COLO668 (cell line): ENCODE measurements at regions not wholly inside any gene's neighbourhood (a gene's known extent, or its start where the extent isn't known, plus 50 kb on each side); places are given as distances from the start of the nearest gene placed in this dataset.

Experiments
- DNase-seq: peaks from one replicate; lab custom pipeline; 2025; ENCODE audit not compliant: unreplicated experiment; lab: John Stamatoyannopoulos, UW

DNA sequence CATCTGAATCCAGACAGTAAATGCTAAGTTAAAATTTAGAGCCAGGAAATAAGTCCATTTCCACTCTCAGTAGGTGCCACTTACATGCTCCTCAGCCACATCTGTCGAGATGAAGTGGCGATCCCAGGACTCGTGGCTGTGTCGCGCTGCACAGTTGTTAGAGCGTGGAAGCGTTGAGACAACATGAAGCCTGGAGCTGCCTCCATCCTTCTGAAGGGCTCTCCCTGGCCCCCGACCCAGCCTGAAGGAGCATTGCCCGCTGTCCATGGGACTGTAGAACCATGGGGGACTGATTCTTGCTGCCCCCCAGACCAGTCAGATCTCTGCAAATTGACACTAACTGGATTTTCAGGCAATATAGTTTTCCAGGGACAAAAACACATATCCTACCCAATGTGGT lies 58.9 kb downstream of the IRX1 start:
- no peak for DNase-seq

DNA sequence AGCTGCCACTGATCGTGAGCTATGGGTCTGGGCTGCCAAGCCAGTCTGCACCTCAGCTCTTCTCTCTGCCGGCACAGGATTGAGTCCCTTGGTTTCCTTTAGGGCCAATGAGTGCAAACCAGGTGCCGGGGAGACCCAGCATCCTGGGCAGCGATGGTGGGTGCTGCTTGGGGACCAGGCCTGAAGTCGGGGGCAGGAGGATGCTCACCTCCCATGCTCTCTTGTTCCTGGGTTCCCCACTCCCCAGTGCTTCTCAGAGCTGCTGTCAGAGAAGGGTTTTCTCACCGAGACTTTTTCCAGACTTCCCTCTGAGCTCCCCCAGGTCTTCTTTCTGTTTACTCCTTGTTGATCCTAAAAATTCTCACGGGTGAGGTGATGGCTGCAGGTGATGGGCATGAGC lies 61.2 kb downstream of the IRX1 start:
- DNase-seq = no peak

DNA sequence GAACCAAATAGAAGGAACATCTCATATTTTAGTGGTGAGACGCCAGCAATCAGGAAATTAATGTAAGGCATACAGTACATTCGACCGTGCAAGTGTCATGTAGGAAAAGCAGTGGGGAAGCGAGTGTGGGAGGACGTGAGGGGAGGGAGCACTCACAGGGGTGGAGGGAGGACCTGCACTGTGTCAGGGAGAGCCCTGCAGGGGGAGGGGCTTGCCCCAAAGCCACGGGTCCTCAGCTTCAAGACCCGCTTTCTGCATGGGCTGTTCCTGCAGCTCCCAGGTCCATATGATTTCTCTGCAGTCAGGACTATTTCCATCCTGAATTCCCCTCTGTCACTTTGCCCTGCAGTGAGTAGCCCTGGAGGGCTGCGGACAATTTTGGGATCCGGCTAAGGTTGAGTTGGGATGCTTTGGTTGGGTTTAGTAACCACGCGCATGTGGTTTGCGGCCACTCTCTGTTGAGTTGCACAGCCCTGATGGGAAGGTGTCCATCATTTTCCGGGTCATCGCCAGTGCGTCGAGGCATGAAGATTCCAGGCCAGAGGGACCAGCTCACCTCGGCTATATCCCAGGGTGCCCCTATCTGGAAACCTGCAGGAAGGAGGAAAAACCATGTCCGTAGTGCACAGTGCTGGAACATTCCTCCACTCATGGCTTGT lies 61.9 kb downstream of the IRX1 start:
- DNase-seq = no peak

DNA sequence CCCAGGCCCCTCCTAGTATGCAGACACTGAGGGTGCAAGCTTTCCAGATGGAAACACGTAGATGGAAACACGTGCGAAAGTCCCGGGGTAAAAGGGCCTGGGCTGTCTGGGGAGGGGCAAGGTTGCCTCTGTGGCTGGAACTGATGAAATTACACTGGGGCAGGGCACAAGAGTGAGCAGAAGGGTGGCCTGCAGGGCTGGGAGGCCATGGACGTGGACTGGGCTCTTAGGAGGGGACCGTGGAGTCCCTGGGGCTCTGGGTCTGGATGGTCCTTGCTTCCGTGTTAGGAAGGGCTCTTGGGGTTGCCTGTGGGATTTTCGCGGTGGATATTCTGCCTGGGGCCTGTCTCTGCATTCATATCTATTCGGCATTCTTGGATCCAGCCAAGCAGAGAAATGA lies 63.3 kb downstream of the IRX1 start:
- no peak for DNase-seq

DNA sequence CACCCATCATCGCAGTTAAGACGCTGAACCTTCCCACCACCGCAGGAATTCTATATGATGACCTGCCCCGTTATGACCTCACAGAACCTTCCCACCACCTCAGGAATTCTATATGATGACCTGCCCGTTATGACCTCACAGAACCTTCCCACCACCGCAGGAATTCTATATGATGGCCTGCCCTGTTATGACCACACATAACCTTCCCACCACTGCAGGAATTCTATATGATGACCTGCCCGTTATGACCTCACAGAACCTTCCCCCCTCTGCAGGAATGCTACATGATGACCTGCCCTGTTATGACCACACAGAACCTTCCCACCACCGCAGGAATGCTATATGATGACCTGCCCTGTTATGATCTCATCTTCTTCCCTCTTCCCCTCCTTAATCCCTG lies 64.3 kb downstream of the IRX1 start:
- DNase-seq = no peak

DNA sequence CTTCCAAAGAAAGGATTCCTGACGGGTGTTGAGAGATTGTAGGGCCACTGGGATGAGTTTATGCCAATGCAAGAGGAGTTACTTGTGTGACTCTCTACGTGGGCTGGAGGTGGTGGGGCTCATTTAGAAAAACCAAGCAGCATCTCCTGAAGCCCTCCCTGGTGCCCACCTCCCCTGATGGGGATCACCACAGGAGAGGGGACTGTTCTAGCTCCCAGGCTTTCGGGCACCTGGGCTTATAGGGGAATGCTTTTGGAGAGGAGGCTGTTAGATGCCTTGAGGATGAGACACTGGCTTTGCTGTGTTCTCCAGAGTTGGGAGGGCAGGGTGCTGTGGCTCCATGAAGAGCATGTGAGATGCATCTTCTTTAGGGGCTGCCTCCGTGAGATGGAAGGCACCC lies 65.0 kb downstream of the IRX1 start:
- no peak for DNase-seq

DNA sequence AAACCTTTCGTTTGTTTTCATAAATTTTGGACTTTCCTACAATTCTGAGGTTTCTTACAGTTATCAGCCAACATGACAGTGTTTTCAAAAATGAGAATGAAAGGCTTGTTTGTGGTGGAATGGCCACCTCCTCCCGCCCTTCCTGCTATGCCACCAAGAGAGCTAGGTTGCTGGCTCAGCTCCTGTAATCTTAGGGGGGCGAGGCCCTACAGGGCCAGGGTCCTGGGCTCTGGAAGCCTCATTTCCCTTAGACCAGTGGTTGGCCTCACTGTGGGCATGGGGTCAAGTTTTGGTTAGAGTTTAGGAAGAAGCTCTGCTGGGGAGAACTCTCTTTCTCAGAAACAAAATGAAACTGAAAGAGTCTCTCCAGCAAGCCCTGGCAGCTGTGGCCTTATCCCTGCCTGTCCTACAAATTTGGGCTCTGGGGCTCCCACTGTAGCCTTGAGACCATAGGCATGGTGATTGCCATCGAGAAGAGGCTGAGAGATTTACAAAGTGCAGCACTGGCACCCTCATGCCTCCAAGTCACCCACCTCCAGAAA lies 66.2 kb downstream of the IRX1 start:
- no peak for DNase-seq

DNA sequence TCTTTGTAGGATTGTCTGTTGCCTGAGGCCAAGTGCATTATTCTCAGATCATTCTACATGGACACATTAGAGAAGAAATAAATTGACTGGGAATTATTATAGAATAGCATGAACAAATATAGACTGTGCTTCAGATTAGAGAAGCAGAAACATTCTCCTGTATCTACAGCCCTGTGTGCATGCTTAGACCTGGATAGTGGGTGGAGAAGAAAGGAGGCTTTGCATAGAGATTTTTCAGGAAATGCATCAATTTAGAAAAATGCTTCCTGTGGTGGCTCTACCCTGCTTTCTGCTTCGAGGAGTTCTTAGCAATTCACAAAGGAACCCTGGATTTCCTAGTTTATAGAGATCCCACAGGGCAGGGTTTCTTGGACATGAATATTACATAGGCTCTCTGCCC lies 66.7 kb downstream of the IRX1 start:
- no peak for DNase-seq

DNA sequence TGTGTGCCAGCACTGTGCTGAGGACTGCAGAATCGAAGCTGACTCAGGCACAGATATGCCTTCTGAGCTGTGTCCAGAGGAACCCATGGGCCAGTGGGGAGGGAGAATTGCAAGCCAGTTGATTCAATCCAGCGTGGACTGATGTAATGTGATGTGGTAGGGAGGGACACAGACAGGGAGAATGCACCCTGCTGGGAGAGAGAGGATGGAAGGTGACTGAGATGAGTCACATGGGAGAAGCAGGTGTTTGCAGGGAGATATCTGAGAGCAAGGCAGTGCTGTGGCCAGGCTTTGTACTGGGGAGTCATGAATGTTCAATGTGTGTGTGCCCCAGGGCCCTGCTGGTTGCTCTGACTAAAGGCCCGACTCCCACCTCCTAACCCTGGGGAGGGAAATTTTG lies 75.7 kb downstream of the IRX1 start:
- DNase-seq = no peak

DNA sequence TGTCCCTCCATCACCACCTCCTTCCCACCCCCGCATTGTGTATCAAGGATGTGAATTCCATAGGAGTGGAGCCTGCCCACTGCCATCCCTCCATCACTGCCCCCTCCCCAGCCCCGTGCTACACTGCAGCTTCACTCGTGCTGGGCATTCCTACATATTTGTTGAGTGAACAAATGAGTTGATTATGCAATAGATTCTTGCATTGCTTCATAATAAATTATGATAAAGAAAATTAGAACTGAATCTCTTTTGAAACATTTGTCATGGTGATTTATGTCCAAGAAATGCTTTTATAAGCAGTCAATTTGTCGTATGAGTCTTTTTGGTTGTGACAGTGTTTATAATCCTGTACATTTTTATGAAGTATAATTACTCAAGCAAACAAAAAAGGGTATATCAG lies 83.2 kb downstream of the IRX1 start:
- DNase-seq = no peak

DNA sequence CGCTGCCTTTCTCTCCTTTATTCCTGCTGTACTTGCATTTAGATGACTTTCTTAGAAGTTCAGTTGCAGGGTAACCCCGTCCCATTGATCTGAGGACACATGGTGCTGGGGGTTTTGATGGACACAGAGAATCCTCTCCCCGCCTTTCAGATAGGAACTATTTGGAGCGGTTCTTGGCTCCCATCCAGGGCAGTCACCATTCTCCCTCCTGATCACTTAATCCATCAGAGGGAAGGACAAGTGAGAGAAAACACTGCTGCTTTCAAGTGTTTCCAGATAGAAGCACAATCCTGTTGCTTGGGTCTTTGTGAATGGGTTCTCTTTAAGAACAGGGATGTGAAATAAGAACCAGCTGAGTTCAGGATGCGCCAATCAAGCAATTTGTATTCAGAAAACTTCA lies 85.2 kb downstream of the IRX1 start:
- DNase-seq = no peak

DNA sequence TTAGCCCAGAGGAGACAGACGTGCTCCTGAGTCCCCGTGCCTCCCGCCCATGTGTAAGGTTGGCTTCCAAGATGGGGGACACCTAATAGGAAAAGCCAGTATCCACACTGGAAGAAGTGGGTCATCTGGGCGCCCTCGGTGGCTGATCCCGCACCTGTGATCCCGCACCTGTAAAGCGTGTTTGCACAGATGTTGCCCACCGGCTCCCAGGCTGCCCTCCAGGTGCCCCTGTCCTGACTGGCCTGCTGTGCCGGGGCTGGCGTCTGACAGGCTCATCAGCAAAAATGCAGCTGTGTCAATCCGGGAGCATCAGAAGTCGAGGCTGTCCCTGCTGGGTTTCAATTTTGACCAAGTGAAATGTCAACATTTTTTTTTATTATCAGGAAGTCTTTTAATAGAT lies 88.5 kb downstream of the IRX1 start:
- DNase-seq = no peak

DNA sequence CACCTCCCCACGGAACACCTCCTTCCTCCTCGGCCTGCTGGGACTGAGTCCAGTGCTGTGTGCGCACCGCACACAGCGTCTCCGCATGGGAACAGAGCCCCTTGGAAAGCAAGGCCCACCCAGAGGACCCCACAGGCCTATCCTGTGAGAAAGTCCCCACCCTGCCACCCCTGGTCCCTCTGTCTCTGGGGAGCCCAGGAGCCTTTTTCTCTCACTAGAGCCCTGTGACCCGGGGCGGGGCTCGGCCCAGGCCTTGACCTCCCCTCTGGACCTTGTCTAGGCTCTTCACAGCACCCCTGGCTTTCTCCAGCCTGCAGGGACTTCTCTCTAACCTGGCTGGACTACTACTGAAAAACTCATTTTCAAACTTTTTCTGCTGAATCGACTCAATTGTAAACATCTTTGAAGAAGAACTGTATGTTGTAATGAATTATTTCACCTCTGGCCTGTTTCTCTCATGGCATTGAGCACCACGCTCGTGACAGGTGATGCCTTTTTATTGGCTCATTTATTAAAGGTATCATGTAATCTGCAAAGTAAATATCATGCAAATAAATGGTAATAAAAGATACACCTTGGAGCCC lies 89.2 kb downstream of the IRX1 start:
- no peak for DNase-seq

DNA sequence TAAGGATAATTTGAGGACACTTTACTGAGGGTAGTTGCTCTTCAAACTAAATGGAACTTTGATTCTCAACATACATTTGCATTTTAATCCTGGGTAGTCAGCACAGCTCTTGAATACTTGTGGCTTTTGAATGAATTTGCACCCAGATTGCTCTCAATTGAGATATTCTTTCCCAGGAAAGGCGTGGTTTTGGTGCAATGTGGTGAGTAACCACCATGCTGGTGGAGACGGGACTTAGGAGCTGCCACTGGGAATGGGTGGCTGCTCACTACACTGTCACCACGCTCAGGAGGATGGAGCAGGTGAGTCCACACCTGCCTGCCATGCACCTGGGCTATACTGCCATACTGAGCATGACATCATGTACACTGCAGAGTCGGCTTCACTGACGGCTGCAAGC lies 99.2 kb downstream of the IRX1 start:
- no peak for DNase-seq

DNA sequence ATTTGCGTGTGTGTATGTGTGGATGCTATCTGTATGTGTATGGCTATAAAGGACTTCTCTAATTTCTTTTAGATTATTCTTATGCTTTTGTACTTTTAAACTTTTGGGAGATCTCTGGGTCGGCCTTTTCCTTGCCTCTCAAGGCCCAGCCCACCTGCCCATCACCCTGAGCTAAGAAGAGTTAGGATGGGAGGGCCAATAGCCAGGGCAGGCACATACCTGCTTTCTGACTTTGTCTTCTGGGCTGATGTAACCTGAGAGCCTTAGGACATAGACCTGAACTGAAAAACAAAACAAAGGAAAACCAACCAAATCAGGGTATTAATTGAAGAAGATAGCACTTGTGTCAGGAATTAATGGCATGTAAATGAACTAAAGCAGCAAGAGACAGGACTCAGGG lies 100.2 kb downstream of the IRX1 start:
- DNase-seq = no peak

DNA sequence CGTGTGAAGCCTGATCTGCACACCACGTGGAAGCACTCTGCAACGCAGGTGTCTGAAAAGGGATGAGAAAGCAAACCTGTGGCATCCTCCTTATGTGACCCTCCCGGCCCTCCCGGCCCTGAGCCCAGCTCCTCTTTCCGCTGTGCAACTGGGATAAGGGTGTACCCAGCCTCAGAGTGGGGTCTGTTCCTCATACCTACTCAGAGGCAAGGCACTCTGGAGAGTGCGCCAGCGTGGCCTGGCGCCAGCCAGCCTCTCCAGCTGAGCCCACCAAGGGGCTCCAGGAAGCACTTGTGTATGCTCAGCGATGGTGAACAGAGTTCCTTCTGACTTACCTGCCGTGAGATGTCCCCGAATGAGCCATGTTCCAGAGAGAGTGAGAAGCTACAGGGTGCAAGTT lies 102.8 kb downstream of the IRX1 start:
- DNase-seq = no peak

DNA sequence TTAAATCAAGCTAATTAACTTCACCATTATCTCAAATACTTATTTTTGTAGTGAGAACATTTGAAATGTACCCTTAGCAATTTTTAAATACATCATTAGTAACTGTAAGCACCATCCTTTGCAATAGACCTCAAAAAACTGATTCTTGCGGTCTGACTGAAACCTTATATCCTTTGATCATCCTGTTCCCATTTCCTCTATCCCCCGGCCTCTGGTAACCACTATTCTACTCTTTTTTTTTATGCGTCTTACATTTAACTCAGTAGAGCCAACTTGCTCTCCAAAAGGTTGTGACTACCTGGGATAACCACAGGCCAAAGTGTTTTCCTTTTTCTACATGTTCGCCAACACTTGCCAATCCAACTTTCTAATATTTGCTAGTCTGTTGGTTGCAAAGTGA lies 106.1 kb downstream of the IRX1 start:
- no peak for DNase-seq

DNA sequence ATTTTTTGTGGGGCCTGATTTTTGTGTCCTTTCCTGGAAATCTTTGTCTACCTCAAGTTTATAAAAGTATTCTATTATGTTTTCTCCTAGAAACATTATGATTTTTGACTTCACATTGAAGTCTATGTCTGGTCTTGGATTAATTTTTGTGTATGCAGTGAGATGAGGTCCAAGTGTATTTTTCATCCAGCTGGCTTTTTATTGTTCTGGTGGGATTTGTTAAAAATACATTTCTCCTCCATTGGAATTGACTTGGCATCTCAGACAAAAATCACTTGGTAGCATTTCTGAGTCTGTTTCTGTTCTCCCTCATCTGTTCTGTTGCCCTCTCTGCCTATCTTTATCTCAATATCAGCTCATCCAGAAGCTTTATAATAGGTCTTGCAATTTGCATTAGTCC lies 109.0 kb downstream of the IRX1 start:
- no peak for DNase-seq

DNA sequence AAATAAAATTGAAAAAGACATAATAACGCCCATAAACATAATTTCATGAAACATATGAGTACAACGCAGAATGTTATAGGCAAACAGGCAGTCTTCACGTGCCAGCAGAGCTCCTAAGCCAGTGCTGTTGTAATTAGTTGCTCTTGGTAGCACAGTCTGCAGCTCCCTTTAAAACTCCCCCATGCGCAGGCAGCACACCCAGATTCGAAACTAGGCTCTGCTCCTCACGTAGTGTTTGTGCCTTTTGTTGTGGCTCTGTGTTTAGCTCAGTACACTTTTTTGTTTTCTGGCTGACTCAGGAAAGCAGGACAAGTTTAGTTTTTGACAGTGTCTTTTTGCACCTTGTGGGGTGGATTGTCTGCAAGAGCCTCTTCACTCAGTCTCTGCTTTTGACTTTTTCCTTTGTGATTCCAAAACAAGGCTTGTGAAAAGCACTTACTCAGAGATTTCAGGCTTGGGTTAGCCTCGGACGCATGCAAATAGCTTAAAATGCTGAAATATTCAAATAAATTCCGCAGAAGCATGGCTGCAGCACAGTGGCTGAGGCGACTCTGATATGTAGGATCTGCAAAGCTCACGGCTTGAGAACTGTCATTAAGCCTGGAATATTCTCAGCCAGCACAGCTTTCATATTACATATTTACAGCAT lies 113.6 kb downstream of the IRX1 start:
- no peak for DNase-seq

DNA sequence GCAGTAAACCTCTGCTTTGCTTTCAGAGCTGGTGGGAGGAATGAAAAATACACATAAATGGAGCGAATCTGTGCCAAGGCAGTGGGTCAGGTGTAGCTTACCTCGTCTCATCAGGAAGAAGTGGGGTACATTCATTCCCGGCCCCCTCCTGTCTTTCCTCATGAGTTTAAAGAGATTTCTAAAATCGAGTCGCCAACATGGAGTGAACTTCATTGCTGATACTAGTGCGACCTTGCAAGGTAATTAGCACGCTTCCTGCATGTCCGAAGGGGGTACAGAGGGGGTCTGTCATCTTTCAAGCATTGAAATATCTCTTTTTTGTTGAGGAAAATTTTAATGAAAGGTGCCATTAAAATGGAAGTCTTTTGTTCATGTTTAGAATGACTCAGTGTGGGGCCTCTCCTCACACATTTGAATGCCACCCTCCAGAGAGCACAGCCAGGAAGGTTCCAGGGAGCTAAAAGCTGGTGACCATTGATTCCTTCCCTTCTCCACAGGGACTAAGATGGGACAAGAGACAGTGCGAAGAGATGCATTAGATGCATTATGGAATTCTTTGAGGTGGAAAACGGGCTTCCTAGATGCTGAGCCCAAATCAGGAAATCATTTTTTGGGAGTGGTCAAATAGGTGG lies 114.2 kb downstream of the IRX1 start:
- no peak for DNase-seq

DNA sequence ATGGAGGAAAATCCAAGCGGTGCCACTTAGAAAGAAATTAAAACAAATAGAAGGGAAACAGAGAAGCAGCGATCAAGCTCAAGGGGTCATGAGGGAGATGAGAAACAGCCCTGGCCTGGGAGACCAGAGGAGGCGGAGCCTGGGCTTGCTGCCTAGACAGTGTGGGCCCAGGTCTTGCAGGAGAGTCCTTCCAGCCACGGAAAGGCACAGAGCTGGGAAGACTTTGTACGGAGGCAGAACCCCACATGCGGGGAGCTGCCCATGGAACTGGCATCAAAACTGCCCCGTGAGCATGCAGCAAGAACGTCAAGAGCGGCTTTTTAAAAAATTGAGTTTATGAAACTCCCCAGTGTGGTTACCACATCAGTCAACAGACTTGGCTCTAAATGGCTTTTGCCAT lies 119.4 kb downstream of the IRX1 start:
- no peak for DNase-seq

DNA sequence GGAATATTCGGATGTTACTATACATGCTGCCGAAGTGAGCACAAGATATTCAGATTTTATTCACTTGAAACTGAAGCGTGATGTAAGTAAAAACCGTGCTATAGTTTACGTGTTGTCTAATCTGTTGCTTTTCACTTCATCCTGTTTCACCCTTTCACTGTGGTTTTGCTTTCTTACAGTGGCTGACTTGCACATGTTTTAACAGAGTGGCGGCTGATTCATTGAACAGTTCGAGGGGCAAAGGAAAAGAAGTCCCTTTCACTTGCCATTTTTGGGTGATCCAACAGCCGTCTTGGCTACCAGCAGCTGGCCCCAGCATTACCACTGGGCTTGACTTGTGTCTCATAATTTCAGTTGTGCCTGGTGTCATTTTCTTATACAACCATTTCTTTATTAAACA lies 134.0 kb downstream of the IRX1 start:
- no peak for DNase-seq
